Naive thymus-derived CD4-positive, alpha-beta T cell (primary cell): ENCODE measurements at regions not wholly inside any gene's neighbourhood (a gene's known extent, or its start where the extent isn't known, plus 50 kb on each side); places are given as distances from the start of the nearest gene placed in this dataset.
A peak's percentile ranks its signal among the peaks of the same experiment; 100 is the strongest.

ENCODE experiments used
- ATAC-seq: fragments of 150-1000 bp; cut with Tn5 transposase; 2 replicates; pipeline ENCODE4 v1.10.0; 2021; ENCODE audit warnings: mild to moderate bottlenecking, moderate library complexity
- CTCF ChIA-PET: fragments of 350-600 bp; sonication (Branson Sonifier 250); formaldehyde crosslinking; loops from one replicate; lab custom pipeline; 2021; ENCODE audit warnings: antibody characterized with exemption; lab: Charles Lee
- POLR2A ChIA-PET: fragments of 350-600 bp; sonication (Branson Sonifier 250); formaldehyde crosslinking; loops from one replicate; lab custom pipeline; 2021; ENCODE audit warnings: antibody characterized with exemption, inconsistent platforms; lab: Charles Lee
- DNase-seq, 9 donors: peaks; one replicate each; pipeline versions ENCODE4 v3.0.0 to v3.0.0-alpha.2; 2020 to 2022; ENCODE audit warnings: mixed read lengths in 1 of 9
- H3K27ac ChIP-seq: one replicate; pipeline ENCODE4 v1.7.0; 2013; ENCODE audit warnings: mild to moderate bottlenecking, low read depth, low read length, moderate library complexity
- H3K27me3 ChIP-seq, 2 donors: one replicate each; pipeline ENCODE4 v1.7.0; 2013; ENCODE audit warnings: low read length in 2 of 2, mild to moderate bottlenecking in 2 of 2, moderate library complexity in 2 of 2; ENCODE audit not compliant: control insufficient read depth in 2 of 2, insufficient read depth in 2 of 2
- H3K36me3 ChIP-seq, 3 experiments: 1 replicate in 2 of 3; 2 replicates in 1 of 3; pipeline ENCODE4 v1.7.0; 2013; ENCODE audit warnings: low read length in 3 of 3, mild to moderate bottlenecking in 3 of 3, moderate library complexity in 1 of 3; ENCODE audit not compliant: insufficient read depth in 3 of 3, control insufficient read depth in 2 of 3
- H3K4me1 ChIP-seq, 2 donors: one replicate each; pipeline ENCODE4 v1.7.0; 2013; ENCODE audit warnings: low read length in 2 of 2, mild to moderate bottlenecking in 2 of 2, moderate library complexity in 1 of 2; ENCODE audit not compliant: control insufficient read depth in 2 of 2, insufficient read depth in 2 of 2
- H3K4me3 ChIP-seq: 2 replicates; pipeline ENCODE4 v1.7.0; 2013; ENCODE audit warnings: mild to moderate bottlenecking, low read length
- H3K9me3 ChIP-seq, 3 experiments: 1 replicate in 2 of 3; 2 replicates in 1 of 3; pipeline ENCODE4 v1.7.0; 2013; ENCODE audit warnings: low read length in 3 of 3; ENCODE audit not compliant: control insufficient read depth in 2 of 3
- H3K27ac Mint-ChIP-seq, 9 donors: one replicate each; pipeline ENCODE4 v1.8.0; 2020 to 2022; ENCODE audit warnings: mixed read lengths in 9 of 9, mild to moderate bottlenecking in 8 of 9, moderate library complexity in 5 of 9, inconsistent platforms in 2 of 9
- H3K27me3 Mint-ChIP-seq, 5 donors: one replicate each; pipeline ENCODE4 v1.8.0; 2021 to 2022; ENCODE audit warnings: mixed read lengths in 5 of 5, mild to moderate bottlenecking in 1 of 5
- H3K36me3 Mint-ChIP-seq, 5 donors: one replicate each; pipeline ENCODE4 v1.8.0; 2020 to 2022; ENCODE audit warnings: mixed read lengths in 5 of 5, mild to moderate bottlenecking in 3 of 5, inconsistent platforms in 1 of 5
- H3K4me1 Mint-ChIP-seq, 7 donors: one replicate each; pipeline ENCODE4 v1.8.0; 2020 to 2022; ENCODE audit warnings: mixed read lengths in 7 of 7, mild to moderate bottlenecking in 3 of 7, inconsistent platforms in 1 of 7
- H3K4me3 Mint-ChIP-seq, 10 donors: one replicate each; pipeline ENCODE4 v1.8.0; 2020 to 2022; ENCODE audit warnings: mild to moderate bottlenecking in 10 of 10, mixed read lengths in 10 of 10, moderate library complexity in 6 of 10, inconsistent platforms in 2 of 10
- H3K9me3 Mint-ChIP-seq, 11 donors: one replicate each; pipeline ENCODE4 v1.8.0; 2020 to 2022; ENCODE audit warnings: mixed read lengths in 11 of 11, mild to moderate bottlenecking in 4 of 11, inconsistent platforms in 1 of 11, moderate library complexity in 1 of 11
- intact Hi-C, 2 donors: fragments of 100-400 bp; cut with micrococcal nuclease; formaldehyde crosslinking; loops; one replicate each; pipeline ENCODE4 v1.15.1; 2023

DNA sequence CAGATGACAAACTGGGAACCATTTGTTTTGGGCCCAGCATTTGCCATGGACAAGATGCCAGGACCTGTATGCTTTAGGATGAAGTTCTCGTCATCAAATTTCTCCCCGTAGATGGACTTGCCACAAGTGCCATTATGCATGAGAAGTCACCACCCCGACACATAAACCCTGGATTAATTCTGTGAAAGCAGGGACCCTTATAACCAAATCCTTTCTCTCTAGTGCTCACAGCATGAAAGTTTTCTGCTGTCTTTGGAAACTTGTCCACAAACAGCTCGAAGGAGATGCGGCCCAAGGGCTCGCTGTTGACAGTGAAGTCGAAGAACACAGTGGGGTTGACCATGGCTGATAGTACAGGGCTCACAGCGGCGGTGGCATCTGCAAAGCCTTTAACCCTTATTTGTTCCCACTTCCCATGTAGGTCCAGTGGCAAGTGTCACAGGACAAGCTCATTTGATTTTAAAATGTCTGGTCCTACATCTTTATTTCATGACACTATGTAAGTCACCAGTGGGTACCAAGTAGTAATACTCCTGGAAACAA is 75.2 kb upstream of the MIR17HG start:
- Histone ChIP-seq H3K9me3 (no peaks in the 10 kb centered on the region), H3K4me1 (no peaks in the 10 kb centered on the region), H3K4me3 (no peak overlapping the region), H3K27ac (no peak overlapping the region), H3K27me3 (no peaks in the 10 kb centered on the region), H3K36me3 (no peaks in the 10 kb centered on the region)
- peaks cover 0 to 22% (median 9%) of the 10 kb centered on the region in 5 donors for H3K27me3 Mint-ChIP-seq
- ATAC-seq (no peak), DNase-seq (no peak)
- peaks cover 0 to 8% (median 0%) of the 10 kb centered on the region in 7 donors for H3K4me1 Mint-ChIP-seq
- intact Hi-C loops = no loop called here
- POLR2A ChIA-PET = no interaction called here
- H3K36me3 Mint-ChIP-seq = no peaks in the 10 kb centered on the region
- H3K4me3 Mint-ChIP-seq = no peak overlapping the region
- CTCF ChIA-PET = no interaction called here
- no peak overlapping the region for H3K27ac Mint-ChIP-seq
- peaks cover 0 to 3% (median 0%) of the 10 kb centered on the region in 11 donors for H3K9me3 Mint-ChIP-seq

DNA sequence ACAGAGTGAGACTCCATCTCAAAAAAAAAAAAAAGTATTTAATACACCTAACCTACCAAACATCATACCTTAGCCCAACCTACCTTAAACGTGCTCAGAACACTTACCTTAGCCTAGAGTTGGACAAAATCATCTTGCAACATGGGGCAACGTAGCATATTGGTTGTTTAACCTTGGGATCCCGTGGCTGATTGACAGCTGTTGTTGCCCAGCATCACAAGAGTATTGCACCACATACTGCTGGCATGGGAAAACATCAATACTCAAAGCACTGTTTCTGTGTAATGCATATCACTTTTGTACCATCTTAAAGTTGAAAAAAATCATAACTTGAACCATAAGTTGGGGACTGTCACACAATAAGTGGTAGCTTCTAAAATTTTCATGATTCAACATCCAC is 73.8 kb upstream of the MIR17HG start:
- Mint-ChIP-seq H3K27ac (no peak overlapping the region), H3K36me3 (no peaks in the 10 kb centered on the region), H3K27me3 (peaks cover 0 to 21% (median 5%) of the 10 kb centered on the region in 5 donors), H3K9me3 (peaks cover 0 to 5% (median 0%) of the 10 kb centered on the region in 11 donors), H3K4me1 (peaks cover 0 to 8% (median 0%) of the 10 kb centered on the region in 7 donors), H3K4me3 (no peak overlapping the region)
- intact Hi-C loops = no loop called here
- no peaks in the 10 kb centered on the region for H3K27me3 ChIP-seq
- ATAC-seq (no peak), DNase-seq (no peak)
- no peaks in the 10 kb centered on the region for H3K36me3 ChIP-seq
- H3K4me1 ChIP-seq = no peaks in the 10 kb centered on the region
- H3K4me3 ChIP-seq = no peak overlapping the region
- POLR2A ChIA-PET = no interaction called here
- H3K27ac ChIP-seq = no peak overlapping the region
- H3K9me3 ChIP-seq = no peaks in the 10 kb centered on the region
- CTCF ChIA-PET = no interaction called here

DNA sequence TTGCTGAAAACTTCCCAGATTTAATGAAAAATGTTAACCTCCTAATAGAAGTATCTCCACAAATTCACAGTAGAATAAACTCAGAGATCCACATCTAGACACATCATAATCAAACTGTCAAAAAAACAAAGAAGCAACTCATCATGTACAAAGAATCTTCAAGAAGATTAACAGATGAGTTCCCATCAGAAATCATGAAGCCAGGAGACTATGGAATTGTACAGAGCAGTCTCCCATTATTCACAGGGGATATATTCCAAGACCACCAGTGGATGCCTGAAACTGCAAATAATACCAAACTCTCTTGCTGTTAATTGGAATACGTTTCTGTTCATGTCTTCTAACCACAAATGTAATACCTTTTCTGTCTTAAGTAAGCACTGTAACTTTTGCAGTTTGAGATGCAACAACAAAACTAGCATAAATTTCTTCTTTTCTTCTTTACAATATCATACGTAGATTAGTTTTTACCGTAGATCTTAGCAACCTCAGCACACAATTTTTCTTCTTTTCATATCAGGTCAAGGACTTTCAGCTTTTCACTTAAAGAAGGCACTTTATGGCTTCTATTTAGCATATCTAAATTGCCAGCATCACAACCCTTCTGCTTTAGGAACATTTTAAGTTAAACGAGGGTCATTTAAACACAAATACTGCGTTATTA is 70.3 kb upstream of the MIR17HG start:
- H3K36me3 ChIP-seq = no peaks in the 10 kb centered on the region
- intact Hi-C loops = no loop called here
- Mint-ChIP-seq H3K36me3 (no peaks in the 10 kb centered on the region), H3K9me3 (peaks cover 0 to 7% (median 0%) of the 10 kb centered on the region in 11 donors), H3K4me1 (no peaks in the 10 kb centered on the region), H3K27ac (no peak overlapping the region), H3K27me3 (peaks cover 0 to 21% (median 5%) of the 10 kb centered on the region in 5 donors), H3K4me3 (no peak overlapping the region)
- POLR2A ChIA-PET = no interaction called here
- ATAC-seq (no peak), DNase-seq (no peak)
- no peaks in the 10 kb centered on the region for H3K9me3 ChIP-seq
- H3K27me3 ChIP-seq = no peaks in the 10 kb centered on the region
- H3K4me1 ChIP-seq = no peaks in the 10 kb centered on the region
- CTCF ChIA-PET = no interaction called here
- no peak overlapping the region for H3K4me3 ChIP-seq
- H3K27ac ChIP-seq = no peak overlapping the region

GRCh38 chr13:91278291-91278690 is 69.2 kb upstream of the MIR17HG start:
- Mint-ChIP-seq H3K36me3 (no peaks in the 10 kb centered on the region), H3K27me3 (peaks cover 4 to 22% (median 6%) of the 10 kb centered on the region in 5 donors), H3K9me3 (peaks cover 0 to 7% (median 0%) of the 10 kb centered on the region in 11 donors), H3K4me3 (no peak overlapping the region), H3K4me1 (no peaks in the 10 kb centered on the region), H3K27ac (no peak overlapping the region)
- Histone ChIP-seq H3K27me3 (no peaks in the 10 kb centered on the region), H3K9me3 (no peaks in the 10 kb centered on the region), H3K27ac (no peak overlapping the region), H3K36me3 (no peaks in the 10 kb centered on the region), H3K4me3 (no peak overlapping the region), H3K4me1 (no peaks in the 10 kb centered on the region)
- ChIA-PET CTCF (no interaction called here), POLR2A (no interaction called here)
- intact Hi-C loops = no loop called here
- ATAC-seq = no peak
- no peak for DNase-seq

DNA sequence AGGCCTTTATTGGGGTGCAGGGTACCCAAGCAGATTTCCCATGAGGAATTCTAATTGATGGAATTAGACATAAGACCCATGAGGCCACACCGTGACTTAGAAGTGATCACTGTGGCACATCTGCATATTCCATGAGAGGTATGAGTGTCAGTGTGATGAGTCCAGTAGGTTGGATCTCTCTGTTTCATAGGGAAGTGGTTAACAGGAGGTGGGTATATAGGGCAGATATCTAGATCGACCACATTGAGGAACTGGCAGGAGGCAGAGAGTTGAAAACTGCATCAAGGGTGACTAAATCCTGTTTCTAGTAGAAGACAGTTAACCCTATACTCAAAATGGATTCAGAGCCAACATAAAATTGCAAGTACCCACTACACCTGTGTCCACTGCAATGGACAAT is 68.6 kb upstream of the MIR17HG start:
- Mint-ChIP-seq H3K9me3 (peaks cover 0 to 7% (median 0%) of the 10 kb centered on the region in 11 donors), H3K36me3 (no peaks in the 10 kb centered on the region), H3K4me3 (no peak overlapping the region), H3K27me3 (peaks cover 6 to 28% (median 7%) of the 10 kb centered on the region in 5 donors), H3K27ac (no peak overlapping the region), H3K4me1 (no peaks in the 10 kb centered on the region)
- DNase-seq (no peak), ATAC-seq (peak; percentile 46)
- H3K9me3 ChIP-seq = no peaks in the 10 kb centered on the region
- H3K27ac ChIP-seq = no peak overlapping the region
- no peaks in the 10 kb centered on the region for H3K36me3 ChIP-seq
- no peak overlapping the region for H3K4me3 ChIP-seq
- ChIA-PET POLR2A (no interaction called here), CTCF (no interaction called here)
- intact Hi-C loops = no loop called here
- no peaks in the 10 kb centered on the region for H3K27me3 ChIP-seq
- H3K4me1 ChIP-seq = no peaks in the 10 kb centered on the region

GRCh38 chr13:91280801-91281200 is 66.7 kb upstream of the MIR17HG start:
- H3K4me1 ChIP-seq = no peaks in the 10 kb centered on the region
- H3K27me3 ChIP-seq = no peaks in the 10 kb centered on the region
- Mint-ChIP-seq H3K4me1 (no peaks in the 10 kb centered on the region), H3K4me3 (no peak overlapping the region), H3K27me3 (peaks cover 4 to 32% (median 22%) of the 10 kb centered on the region in 5 donors), H3K36me3 (no peaks in the 10 kb centered on the region), H3K27ac (no peak overlapping the region), H3K9me3 (peaks cover 0 to 10% (median 0%) of the 10 kb centered on the region in 11 donors)
- DNase-seq (no peak), ATAC-seq (no peak)
- no peak overlapping the region for H3K27ac ChIP-seq
- ChIA-PET CTCF (no interaction called here), POLR2A (no interaction called here)
- H3K4me3 ChIP-seq = no peak overlapping the region
- no peaks in the 10 kb centered on the region for H3K36me3 ChIP-seq
- intact Hi-C loops = no loop called here
- H3K9me3 ChIP-seq = no peaks in the 10 kb centered on the region

- Histone ChIP-seq H3K36me3 (no peaks in the 10 kb centered on the region), H3K4me1 (no peaks in the 10 kb centered on the region), H3K9me3 (no peaks in the 10 kb centered on the region), H3K27ac (no peak overlapping the region), H3K27me3 (no peaks in the 10 kb centered on the region), H3K4me3 (no peak overlapping the region)
- ATAC-seq (no peak), DNase-seq (no peak)
- Mint-ChIP-seq H3K27ac (no peak overlapping the region), H3K9me3 (peaks cover 0 to 7% (median 0%) of the 10 kb centered on the region in 11 donors), H3K4me1 (no peaks in the 10 kb centered on the region), H3K36me3 (no peaks in the 10 kb centered on the region), H3K4me3 (no peak overlapping the region), H3K27me3 (peaks cover 9 to 24% (median 22%) of the 10 kb centered on the region in 5 donors)
- intact Hi-C loops = no loop called here
- CTCF ChIA-PET = no interaction called here
- POLR2A ChIA-PET = no interaction called here
Observed at GRCh38 chr13:91284335-91284734, 63.2 kb upstream of the MIR17HG start.
